ENCODE measurements at regions not wholly inside any gene's neighbourhood (a gene's known extent, or its start where the extent isn't known, plus 50 kb on each side); places are given as distances from the start of the nearest gene placed in this dataset.
A peak's percentile ranks its signal among the peaks of the same experiment; 100 is the strongest.

DNA sequence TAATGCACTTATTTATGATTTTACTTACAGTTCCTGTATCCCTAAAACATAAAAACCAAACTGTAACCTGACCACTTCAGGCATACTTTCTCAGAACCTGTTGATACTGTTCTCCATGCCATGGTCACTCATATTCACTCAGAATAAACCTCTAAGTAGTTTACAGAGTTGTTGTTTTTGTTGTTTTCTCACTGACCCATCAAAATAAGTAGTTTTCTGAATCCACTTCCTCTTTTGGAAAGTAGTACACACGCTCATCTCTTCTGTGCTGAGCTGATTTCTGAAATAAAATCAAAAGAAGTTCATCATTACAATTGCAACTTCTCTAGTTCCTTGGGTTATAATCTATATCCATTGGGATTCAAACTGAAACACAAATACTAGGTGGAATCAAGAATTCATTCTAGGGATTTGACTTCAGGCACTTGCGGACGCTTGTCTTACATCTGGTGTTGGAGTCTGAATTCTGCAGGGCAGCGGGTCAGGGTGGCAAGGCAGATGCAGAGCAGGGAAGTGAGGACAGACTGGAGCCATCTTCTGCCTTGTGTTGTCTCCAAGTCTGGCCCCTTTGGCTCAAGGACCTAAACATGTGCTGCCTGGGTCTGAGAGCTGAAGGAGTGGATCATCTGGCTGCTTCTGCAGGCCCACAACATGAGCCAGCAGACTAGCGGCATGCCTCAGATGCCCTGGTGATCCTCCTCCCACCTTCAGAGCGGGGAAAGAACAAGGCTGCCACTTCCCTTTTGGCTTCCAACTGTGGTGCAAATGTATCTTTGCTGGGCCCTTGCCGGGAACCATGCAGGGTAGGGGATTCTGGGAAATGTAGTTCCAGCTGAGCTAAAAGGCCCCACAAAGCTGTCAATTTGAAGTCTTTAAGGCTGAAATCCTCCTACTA lies 167.9 kb upstream of the MYLIP start:
- no peak for DNase-seq (ENCODE audit: extremely low read depth, low read depth, low spot score)

DNA sequence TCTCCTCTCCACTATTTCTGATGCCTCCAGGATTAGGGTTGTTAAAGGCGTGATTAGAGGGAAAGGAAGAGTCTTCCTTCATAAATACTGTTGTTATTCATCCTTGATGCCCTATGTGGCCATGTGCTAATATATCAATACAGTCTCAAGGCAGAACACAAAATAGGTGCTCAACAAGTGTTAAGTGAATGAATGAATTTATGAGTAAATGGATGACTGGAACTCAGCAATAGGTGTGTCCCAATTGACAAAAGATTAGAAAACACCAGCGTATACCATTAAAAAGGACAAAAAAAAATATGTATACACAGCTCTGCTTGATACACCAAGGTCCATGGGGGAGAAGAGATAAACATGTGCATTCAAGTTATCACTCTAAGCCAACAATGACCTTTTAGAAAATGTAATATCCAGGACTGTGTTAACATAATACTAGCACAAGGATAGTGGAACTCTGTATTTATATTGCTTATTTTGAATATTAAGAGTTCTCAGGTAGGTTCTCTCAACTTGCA lies 171.2 kb upstream of the MYLIP start:
- DNase-seq (ENCODE audit: extremely low read depth, low read depth, low spot score) = no peak

GRCh38 chr6:15956205-15957106 lies 172.4 kb upstream of the MYLIP start:
- no peak for DNase-seq (ENCODE audit: extremely low read depth, low read depth, low spot score)

GRCh38 chr6:15955484-15955883 lies 173.4 kb upstream of the MYLIP start:
- no peak for DNase-seq (ENCODE audit: extremely low read depth, low read depth, low spot score)

DNA sequence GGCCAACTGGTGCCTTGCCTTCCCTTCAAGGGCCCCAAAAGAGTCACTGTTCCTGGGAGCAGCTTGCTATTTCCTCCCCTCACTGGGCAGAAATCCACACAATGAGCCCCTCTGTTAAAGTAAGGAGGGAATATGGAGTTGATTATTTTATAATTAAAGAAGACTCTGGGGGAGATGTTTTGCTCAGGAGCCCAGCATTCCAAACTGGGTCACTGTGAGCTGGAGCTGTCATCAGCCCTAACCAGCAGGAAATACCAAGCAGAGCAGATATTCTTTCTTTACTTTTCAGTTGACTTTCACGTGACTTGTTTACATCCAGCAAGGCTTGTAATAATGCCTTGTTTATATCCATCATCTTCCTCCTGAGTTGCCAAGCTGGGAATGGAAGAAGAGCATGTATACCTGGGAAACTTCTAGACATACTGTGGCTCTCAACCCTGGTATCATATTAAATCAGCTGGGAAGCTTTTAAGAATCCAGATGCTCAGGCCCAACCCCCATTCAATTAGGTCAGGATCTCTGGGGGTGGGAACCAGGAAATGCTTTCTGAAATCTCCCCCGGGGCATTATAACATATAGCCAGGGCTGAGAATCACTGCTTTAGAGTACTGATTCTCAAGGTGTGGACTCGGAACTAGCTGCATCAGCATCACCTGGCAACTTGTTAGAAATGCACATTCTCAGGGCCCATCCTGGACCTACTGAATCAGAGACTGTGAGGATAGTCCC lies 175.6 kb upstream of the MYLIP start:
- DNase-seq (ENCODE audit: extremely low read depth, low read depth, low spot score) = no peak

- no peak for DNase-seq (ENCODE audit: extremely low read depth, low read depth, low spot score)
Measured at GRCh38 chr6:15952231-15953151, 176.4 kb upstream of the MYLIP start.

- no peak for DNase-seq (ENCODE audit: extremely low read depth, low read depth, low spot score)
Measured at GRCh38 chr6:15950962-15951569, 177.8 kb upstream of the MYLIP start.

DNA sequence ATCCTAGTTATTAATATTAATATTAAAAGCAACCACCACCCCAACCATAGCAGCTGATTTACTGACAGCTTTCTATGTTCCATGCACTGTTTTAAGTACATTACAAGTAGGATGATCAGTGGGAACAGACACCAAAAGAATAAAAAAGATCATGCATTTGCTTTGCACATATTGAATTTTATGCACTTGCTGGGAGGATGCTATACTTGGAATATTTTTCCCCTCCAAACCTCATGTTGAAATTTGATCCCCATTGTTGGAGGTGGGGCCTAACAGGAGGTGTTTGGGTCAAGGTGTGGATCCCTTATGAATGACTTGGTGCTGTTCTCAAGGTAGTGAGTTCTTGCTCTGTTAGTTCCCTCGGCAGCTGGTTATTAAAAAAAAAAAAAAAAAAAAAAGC lies 178.9 kb upstream of the MYLIP start:
- DNase-seq (ENCODE audit: extremely low read depth, low read depth, low spot score) = no peak

GRCh38 chr6:15948930-15949900 lies 179.7 kb upstream of the MYLIP start:
- peak; percentile 45 for DNase-seq (ENCODE audit: extremely low read depth, low read depth, low spot score)

DNA sequence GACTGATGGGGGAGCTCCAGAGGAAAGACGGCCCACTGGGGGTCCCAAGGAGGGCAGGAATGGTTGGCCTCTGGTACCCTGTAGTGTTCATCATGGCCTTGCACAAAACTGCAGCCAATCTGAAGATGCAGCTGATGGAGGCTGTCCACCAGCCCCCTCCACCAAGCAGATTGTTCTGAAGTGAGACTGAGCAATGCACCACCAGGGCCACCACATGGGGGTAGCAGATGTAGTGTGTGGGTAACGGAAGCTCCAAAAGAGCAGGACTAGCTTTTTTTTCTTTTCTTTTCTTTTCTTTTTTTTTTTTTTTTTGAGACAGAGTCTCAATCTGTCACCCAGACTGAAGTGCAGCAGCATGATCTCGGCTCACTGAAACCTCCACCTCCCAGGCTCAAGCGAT lies 181.0 kb upstream of the MYLIP start:
- DNase-seq (ENCODE audit: extremely low read depth, low read depth, low spot score) = no peak

DNA sequence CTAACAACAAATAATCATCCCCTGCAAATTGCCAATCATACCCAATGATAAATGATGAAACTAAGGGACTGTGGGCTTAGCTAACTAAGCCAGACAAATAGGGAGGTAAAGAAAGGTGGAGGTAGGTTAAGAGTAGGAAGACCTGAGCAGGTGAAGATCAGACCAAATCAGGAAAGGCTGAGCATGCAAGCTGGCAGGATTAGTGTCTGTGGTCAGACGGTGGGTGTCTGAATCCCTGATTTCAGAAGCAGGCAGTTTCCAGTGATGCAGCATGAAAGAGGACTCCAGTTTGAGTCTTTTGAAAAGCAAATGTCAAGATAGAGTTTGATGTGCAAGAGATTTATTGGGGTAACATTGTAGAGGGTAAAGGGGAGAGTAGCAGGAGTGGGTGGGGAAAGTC lies 181.4 kb upstream of the MYLIP start:
- DNase-seq (ENCODE audit: extremely low read depth, low read depth, low spot score) = no peak

GRCh38 chr6:15946701-15947385 lies 182.0 kb upstream of the MYLIP start:
- no peak for DNase-seq (ENCODE audit: extremely low read depth, low read depth, low spot score)

DNA sequence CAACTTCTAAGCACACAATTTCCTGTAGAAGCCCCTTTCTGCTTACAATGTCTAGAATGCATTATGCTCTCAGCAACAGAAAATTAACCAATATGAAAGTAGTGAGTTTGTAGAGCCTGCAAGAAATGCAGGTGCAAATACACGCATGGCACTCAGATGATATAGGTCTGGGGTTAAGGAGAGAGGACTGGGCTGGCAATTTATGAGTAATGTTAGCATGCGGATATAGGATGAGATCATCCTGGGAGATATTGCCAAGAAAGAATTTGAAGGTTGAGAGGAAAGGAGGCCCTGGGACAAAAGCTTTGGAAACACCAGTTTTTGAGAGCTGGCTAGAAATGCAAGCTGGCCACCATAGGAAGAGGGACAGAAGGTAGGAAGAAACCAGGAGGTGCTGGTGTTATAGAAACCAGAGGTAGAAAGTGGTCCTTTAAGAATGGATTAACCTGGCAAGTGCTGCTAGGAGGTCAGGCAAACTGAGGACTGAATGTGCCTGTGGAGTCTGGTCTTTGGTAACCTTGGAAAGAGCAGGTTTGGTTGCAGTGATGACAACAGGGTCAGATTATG lies 183.2 kb upstream of the MYLIP start:
- DNase-seq (ENCODE audit: extremely low read depth, low read depth, low spot score) = no peak

DNA sequence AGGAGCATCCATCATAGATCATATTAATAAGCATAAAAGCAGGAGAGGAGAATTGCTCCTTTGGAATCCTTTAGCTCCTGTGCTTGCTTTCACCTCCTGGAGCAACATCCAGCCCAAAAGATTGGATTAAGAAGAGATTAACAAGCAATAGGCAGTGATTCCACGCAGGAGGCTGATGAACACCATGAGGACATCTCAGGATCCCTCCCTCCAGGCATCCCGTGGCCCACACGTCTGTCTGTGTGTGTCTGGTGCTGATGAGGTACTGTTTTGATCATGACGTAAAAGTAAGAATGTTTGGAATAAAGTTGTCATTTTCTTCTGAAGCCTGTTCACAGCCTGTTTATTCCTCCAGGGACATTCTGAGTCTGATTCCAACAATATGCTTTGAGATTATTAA lies 185.5 kb upstream of the MYLIP start:
- DNase-seq (ENCODE audit: extremely low read depth, low read depth, low spot score) = no peak

- DNase-seq (ENCODE audit: extremely low read depth, low read depth, low spot score) = no peak
Measured at GRCh38 chr6:15941168-15941567, 187.7 kb upstream of the MYLIP start.

DNA sequence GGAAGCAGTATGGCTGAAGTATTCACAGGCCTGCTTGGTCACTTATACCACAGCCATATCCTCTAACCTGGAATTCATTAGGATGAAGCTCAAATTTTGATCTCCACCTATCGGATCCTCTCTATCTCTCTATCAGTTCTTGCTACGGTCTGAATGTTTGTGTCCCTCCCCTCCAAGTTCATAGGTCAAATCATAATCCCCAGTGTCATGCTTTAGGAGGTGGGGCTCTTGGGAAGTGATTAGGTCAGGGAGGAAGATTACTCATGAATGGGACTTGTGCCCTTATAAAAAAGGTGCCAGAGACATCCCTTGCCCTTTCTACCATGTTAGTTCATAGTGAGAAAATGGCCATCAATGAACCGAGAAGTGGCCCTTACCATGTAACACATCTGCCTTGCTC lies 190.8 kb upstream of the MYLIP start:
- no peak for DNase-seq (ENCODE audit: extremely low read depth, low read depth, low spot score)

GRCh38 chr6:15937602-15938001 lies 191.3 kb upstream of the MYLIP start:
- DNase-seq (ENCODE audit: extremely low read depth, low read depth, low spot score) = no peak
